H9 (cell line): ENCODE measurements at regions not wholly inside any gene's neighbourhood (a gene's known extent, or its start where the extent isn't known, plus 50 kb on each side); places are given as distances from the start of the nearest gene placed in this dataset.

ENCODE experiments used
- DNase-seq: peaks from one replicate; pipeline ENCODE4 v3.0.0-alpha.2; 2017
- H2AFZ ChIP-seq: one replicate; pipeline ENCODE4 v1.6.1; 2013; ENCODE audit warnings: mild to moderate bottlenecking, low read length, control low read depth, moderate library complexity
- H2AK5ac ChIP-seq: 2 replicates; pipeline ENCODE4 v1.6.1; 2013; ENCODE audit warnings: low read length, control low read depth, mixed read lengths; ENCODE audit not compliant: insufficient read length
- H2BK120ac ChIP-seq: one replicate; pipeline ENCODE4 v1.6.1; 2013; ENCODE audit warnings: low read depth, mild to moderate bottlenecking, low read length, control low read depth, inconsistent platforms; ENCODE audit not compliant: poor library complexity, severe bottlenecking
- H2BK12ac ChIP-seq: 2 replicates; pipeline ENCODE4 v1.6.1; 2013; ENCODE audit warnings: low read length, control low read depth, mixed read lengths, low read depth; ENCODE audit not compliant: insufficient read length
- H2BK15ac ChIP-seq: 2 replicates; pipeline ENCODE4 v1.6.1; 2013; ENCODE audit warnings: low read depth, low read length, control low read depth
- H2BK20ac ChIP-seq: one replicate; pipeline ENCODE4 v1.6.1; 2013; ENCODE audit warnings: low read depth, mild to moderate bottlenecking, low read length, control low read depth, inconsistent platforms; ENCODE audit not compliant: poor library complexity, severe bottlenecking
- H2BK5ac ChIP-seq: 2 replicates; pipeline ENCODE4 v1.6.1; 2013; ENCODE audit warnings: low read length, control low read depth, mixed read lengths; ENCODE audit not compliant: insufficient read length
- H3K14ac ChIP-seq: 2 replicates; pipeline ENCODE4 v1.6.1; 2013; ENCODE audit warnings: low read length, control low read depth; ENCODE audit not compliant: insufficient read depth
- H3K18ac ChIP-seq: 2 replicates; pipeline ENCODE4 v1.6.1; 2013; ENCODE audit warnings: low read depth, mild to moderate bottlenecking, mixed read lengths, low read length, control low read depth; ENCODE audit not compliant: insufficient read length
- H3K23ac ChIP-seq: 2 replicates; pipeline ENCODE4 v1.6.1; 2013; ENCODE audit warnings: low read length, control low read depth, mixed read lengths, low read depth; ENCODE audit not compliant: insufficient read length
- H3K23me2 ChIP-seq: 2 replicates; pipeline ENCODE4 v1.6.1; 2013; ENCODE audit warnings: low read depth, mild to moderate bottlenecking, mixed read lengths, low read length, control low read depth; ENCODE audit not compliant: insufficient read length, poor library complexity, severe bottlenecking
- H3K27ac ChIP-seq: 2 replicates; pipeline ENCODE4 v1.5.1; 2013; ENCODE audit warnings: low read length, control low read depth, mixed read lengths, low read depth; ENCODE audit not compliant: insufficient read length
- H3K27me3 ChIP-seq: 2 replicates; pipeline ENCODE4 v1.6.1; 2013; ENCODE audit warnings: low read length, control low read depth, inconsistent platforms; ENCODE audit not compliant: insufficient read depth
- H3K4ac ChIP-seq: 2 replicates; pipeline ENCODE4 v1.6.1; 2013; ENCODE audit warnings: low read depth, mild to moderate bottlenecking, control low read depth, inconsistent platforms, low read length, moderate library complexity
- H3K4me1 ChIP-seq: 2 replicates; pipeline ENCODE4 v1.6.1; 2013; ENCODE audit warnings: low read length, control low read depth, inconsistent platforms; ENCODE audit not compliant: insufficient read depth
- H3K4me2 ChIP-seq: 2 replicates; pipeline ENCODE4 v1.6.1; 2013; ENCODE audit warnings: low read length, control low read depth, mixed read lengths; ENCODE audit not compliant: insufficient read length, insufficient read depth
- H3K56ac ChIP-seq: 2 replicates; pipeline ENCODE4 v1.6.1; 2013; ENCODE audit warnings: low read depth, mild to moderate bottlenecking, mixed read lengths, low read length, control low read depth; ENCODE audit not compliant: insufficient read length
- H3K79me1 ChIP-seq: 2 replicates; pipeline ENCODE4 v1.6.1; 2013; ENCODE audit warnings: low read depth, mild to moderate bottlenecking, moderate library complexity, low read length, control low read depth, inconsistent platforms; ENCODE audit not compliant: insufficient read depth, poor library complexity, severe bottlenecking
- H3K79me2 ChIP-seq: 2 replicates; pipeline ENCODE4 v1.6.1; 2013; ENCODE audit warnings: low read length, control low read depth, inconsistent platforms; ENCODE audit not compliant: insufficient read depth
- H3K9ac ChIP-seq: 2 replicates; pipeline ENCODE4 v1.6.1; 2013; ENCODE audit warnings: low read length, control low read depth, mixed read lengths; ENCODE audit not compliant: insufficient read length; ENCODE audit errors: extremely low read depth
- H3K9me3 ChIP-seq: one replicate; pipeline ENCODE4 v1.6.1; 2013; ENCODE audit warnings: low read depth, low read length, inconsistent platforms; ENCODE audit not compliant: control insufficient read depth
- H3T11ph ChIP-seq: one replicate; pipeline ENCODE4 v1.6.1; 2013; ENCODE audit warnings: mild to moderate bottlenecking, low read length, control low read depth, inconsistent platforms
- H4K20me1 ChIP-seq: one replicate; pipeline ENCODE4 v1.6.1; 2013; ENCODE audit not compliant: control insufficient read depth, insufficient read length, insufficient read depth
- H4K5ac ChIP-seq: 2 replicates; pipeline ENCODE4 v1.6.1; 2013; ENCODE audit warnings: low read depth, mild to moderate bottlenecking, mixed read lengths, low read length, control low read depth; ENCODE audit not compliant: insufficient read length
- H4K8ac ChIP-seq: replicated peaks from 2 replicates; pipeline ENCODE4 v1.6.1; 2013; ENCODE audit warnings: low read length, control low read depth, mixed read lengths, low read depth; ENCODE audit not compliant: insufficient read length
- H4K91ac ChIP-seq: 2 replicates; pipeline ENCODE4 v1.6.1; 2013; ENCODE audit warnings: low read depth, mild to moderate bottlenecking, moderate library complexity, mixed read lengths, low read length, control low read depth; ENCODE audit not compliant: insufficient read length
- H3K27ac Mint-ChIP-seq, 3 experiments: 2 replicates in 2 of 3; 3 replicates in 1 of 3; pipeline ENCODE4 v1.8.0; 2020 to 2021; ENCODE audit warnings: mixed read lengths in 3 of 3, mild to moderate bottlenecking in 1 of 3, moderate library complexity in 1 of 3
- H3K27me3 Mint-ChIP-seq: 2 replicates; pipeline ENCODE4 v1.8.0; 2021; ENCODE audit warnings: low read depth, mild to moderate bottlenecking, moderate library complexity, mixed read lengths
- H3K36me3 Mint-ChIP-seq, 3 experiments: 2 replicates in 2 of 3; 3 replicates in 1 of 3; pipeline ENCODE4 v1.8.0; 2020 to 2021; ENCODE audit warnings: low read depth in 3 of 3, mixed read lengths in 3 of 3; ENCODE audit not compliant: insufficient read depth in 1 of 3
- H3K4me1 Mint-ChIP-seq, 2 experiments: 2 replicates each; pipeline ENCODE4 v1.8.0; 2020; ENCODE audit warnings: mixed read lengths in 2 of 2
- H3K4me3 Mint-ChIP-seq, 2 experiments: 2 replicates in 1 of 2; 3 replicates in 1 of 2; pipeline ENCODE4 v1.8.0; 2020 to 2021; ENCODE audit warnings: mild to moderate bottlenecking in 2 of 2, mixed read lengths in 2 of 2, moderate library complexity in 1 of 2
- H3K9me3 Mint-ChIP-seq, 2 experiments: 2 replicates in 1 of 2; 3 replicates in 1 of 2; pipeline ENCODE4 v1.8.0; 2020; ENCODE audit warnings: mild to moderate bottlenecking in 2 of 2, mixed read lengths in 2 of 2, moderate library complexity in 1 of 2
- WGBS: extraction: QIAGEN DNeasy Blood & Tissue Kit; methylation state at CpG from one replicate; pipeline ENCODE4 v1.1.7; 2013; ENCODE audit warnings: missing lambda C conversion rate, low lambda C conversion rate, mixed read lengths; ENCODE audit not compliant: insufficient read length; ENCODE audit errors: extremely low coverage; 5-methylcytosine and 5-hydroxymethylcytosine counted together
- TF ChIP-seq, protein P1 (sequence below): fragments of 200-600 bp; sonication (generic); conservative IDR thresholded peaks from 3 replicates; pipeline ENCODE4 v1.8.0; 2021; ENCODE audit warnings: antibody characterized with exemption, mild to moderate bottlenecking

DNA sequence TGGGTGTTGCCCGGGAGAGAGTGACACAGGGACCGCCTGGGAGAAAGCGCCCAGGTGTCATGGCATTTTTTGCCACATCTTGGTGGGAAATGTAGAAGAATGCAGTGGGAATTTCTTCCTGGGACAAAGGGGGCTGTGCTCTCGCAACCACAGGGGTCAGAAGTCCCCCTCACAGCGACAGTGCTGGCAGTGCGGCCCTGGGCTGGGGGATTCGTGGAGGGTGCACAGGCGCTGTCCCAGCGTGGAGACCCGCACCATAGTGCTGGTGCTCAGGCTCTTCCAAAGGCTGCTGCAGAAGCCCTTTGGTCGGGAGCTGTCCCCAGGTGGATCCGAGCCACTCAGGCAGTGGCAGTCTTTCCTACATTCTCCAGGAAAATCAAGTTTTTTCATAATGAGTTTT, 128.8 kb upstream of the SOX11 start:
- H3T11ph ChIP-seq: no peak overlapping the region
- no peak overlapping the region for H2AK5ac ChIP-seq
- H3K56ac ChIP-seq: no peak overlapping the region
- H3K79me2 ChIP-seq: no peaks in the 10 kb centered on the region
- no peak overlapping the region; a peak in 1 of 5 replicates for H3K4me3 Mint-ChIP-seq
- H3K18ac ChIP-seq: no peak overlapping the region
- no peak overlapping the region for H2BK20ac ChIP-seq
- H2BK12ac ChIP-seq: no peak overlapping the region
- no peak overlapping the region for H3K4me2 ChIP-seq
- H3K14ac ChIP-seq: no peak overlapping the region
- H2BK120ac ChIP-seq: no peak overlapping the region
- H4K5ac ChIP-seq: no peak overlapping the region
- peaks cover 5 to 7% of the 10 kb centered on the region in 2 experiments for H3K4me1 Mint-ChIP-seq
- no peak overlapping the region for H2AFZ ChIP-seq
- no peak overlapping the region for H3K4ac ChIP-seq
- no peaks in the 10 kb centered on the region for H3K27me3 Mint-ChIP-seq
- H2BK5ac ChIP-seq: no peak overlapping the region
- no peak overlapping the region for H2BK15ac ChIP-seq
- TF ChIP-seq, protein P1, sequence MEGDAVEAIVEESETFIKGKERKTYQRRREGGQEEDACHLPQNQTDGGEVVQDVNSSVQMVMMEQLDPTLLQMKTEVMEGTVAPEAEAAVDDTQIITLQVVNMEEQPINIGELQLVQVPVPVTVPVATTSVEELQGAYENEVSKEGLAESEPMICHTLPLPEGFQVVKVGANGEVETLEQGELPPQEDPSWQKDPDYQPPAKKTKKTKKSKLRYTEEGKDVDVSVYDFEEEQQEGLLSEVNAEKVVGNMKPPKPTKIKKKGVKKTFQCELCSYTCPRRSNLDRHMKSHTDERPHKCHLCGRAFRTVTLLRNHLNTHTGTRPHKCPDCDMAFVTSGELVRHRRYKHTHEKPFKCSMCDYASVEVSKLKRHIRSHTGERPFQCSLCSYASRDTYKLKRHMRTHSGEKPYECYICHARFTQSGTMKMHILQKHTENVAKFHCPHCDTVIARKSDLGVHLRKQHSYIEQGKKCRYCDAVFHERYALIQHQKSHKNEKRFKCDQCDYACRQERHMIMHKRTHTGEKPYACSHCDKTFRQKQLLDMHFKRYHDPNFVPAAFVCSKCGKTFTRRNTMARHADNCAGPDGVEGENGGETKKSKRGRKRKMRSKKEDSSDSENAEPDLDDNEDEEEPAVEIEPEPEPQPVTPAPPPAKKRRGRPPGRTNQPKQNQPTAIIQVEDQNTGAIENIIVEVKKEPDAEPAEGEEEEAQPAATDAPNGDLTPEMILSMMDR: no peak
- no peaks in the 10 kb centered on the region for H4K20me1 ChIP-seq
- H3K9ac ChIP-seq: no peak overlapping the region
- no peaks in the 10 kb centered on the region for H3K9me3 ChIP-seq
- peaks cover 6 to 7% of the 10 kb centered on the region in 2 experiments; a peak in 4 of 5 replicates for H3K9me3 Mint-ChIP-seq
- no peak overlapping the region for H3K23ac ChIP-seq
- DNase-seq: no peak
- H3K27ac Mint-ChIP-seq: no peak overlapping the region
- no peaks in the 10 kb centered on the region for H3K4me1 ChIP-seq
- no peaks in the 10 kb centered on the region for H3K27me3 ChIP-seq
- no peaks in the 10 kb centered on the region for H3K23me2 ChIP-seq
- no peaks in the 10 kb centered on the region for H3K79me1 ChIP-seq
- H4K91ac ChIP-seq: no peak overlapping the region
- no CpG with 5 or more reads among the region's 12 CpGs for WGBS
- no peak overlapping the region for H3K27ac ChIP-seq
- no peak overlapping the region for H4K8ac ChIP-seq
- H3K36me3 Mint-ChIP-seq: peaks cover 0 to 8% (median 4%) of the 10 kb centered on the region in 3 experiments; a peak in 5 of 7 replicates
